ENCODE measurements at regions not wholly inside any gene's neighbourhood (a gene's known extent, or its start where the extent isn't known, plus 50 kb on each side); places are given as distances from the start of the nearest gene placed in this dataset.

DNA sequence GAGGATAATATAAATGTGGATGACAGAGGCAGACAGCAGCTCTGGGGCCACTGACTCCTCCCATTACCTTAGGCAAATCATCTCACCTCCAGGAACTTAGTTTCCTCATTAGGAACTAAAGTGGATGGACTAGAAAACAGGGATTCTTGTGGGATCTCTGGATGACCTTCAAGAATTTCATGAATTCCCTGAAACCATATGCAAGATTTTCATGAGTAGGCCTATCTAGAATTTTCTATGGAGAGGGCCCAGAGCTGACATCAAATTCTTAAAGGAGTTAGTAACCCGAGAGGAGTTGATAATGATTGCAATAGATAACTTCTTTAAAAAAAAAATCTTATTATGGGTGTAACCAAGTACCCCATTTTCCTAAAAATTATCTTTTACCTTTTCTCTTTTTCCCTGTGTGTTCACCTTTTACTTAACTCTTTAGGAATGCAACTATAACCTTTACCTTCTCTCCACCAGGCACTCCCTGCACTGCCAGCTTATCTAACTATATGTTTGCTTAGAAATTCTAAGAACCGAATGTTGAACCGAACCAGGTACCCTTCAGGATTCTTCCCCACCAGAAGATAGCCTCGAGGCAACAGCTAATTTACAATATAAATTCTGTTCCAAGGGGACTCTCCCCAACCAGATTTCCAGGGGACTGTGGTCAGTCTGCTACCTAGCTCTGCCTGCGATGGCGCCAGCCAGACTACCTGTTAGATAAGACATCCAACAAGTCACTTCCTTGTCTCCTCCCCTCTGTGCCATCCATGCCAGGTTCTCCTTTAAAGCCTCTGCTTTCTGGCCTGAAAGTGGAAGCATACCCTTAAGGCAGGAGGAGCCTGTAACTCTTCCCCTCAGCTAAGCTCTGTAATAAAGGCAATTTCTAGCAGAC, 86.0 kb downstream of the GCNT4 start:
- Histone ChIP-seq H3K9me3 (ENCODE audit: low read depth, low read length) (no peaks in the 10 kb centered on the region), H3K9ac (ENCODE audit: insufficient read length) (no peak overlapping the region), H3K4me3 (no peak overlapping the region), H3K27ac (no peak overlapping the region), H3K36me3 (ENCODE audit: insufficient read depth, low read length) (no peaks in the 10 kb centered on the region)
- no peak for DNase-seq (ENCODE audit: low read depth, low spot score)
- TF ChIP-seq POLR2AphosphoS5 (IDR thresholded peaks at IDR 0.05; ENCODE audit: borderline replicate concordance, low read depth, low read length) (no peak), EZH2 (IDR thresholded peaks at IDR 0.05) (no peak), FOXP2 (optimal IDR thresholded peaks at IDR 0.05; ENCODE audit: control extremely low read depth, extremely low read length, insufficient read depth) (no peak)

- DNase-seq (ENCODE audit: low read depth, low spot score), result no peak
- Histone ChIP-seq H3K9me3 (ENCODE audit: low read depth, low read length) (no peaks in the 10 kb centered on the region), H3K4me3 (no peak overlapping the region), H3K27ac (no peak overlapping the region), H3K9ac (ENCODE audit: insufficient read length) (no peak overlapping the region), H3K36me3 (ENCODE audit: insufficient read depth, low read length) (no peaks in the 10 kb centered on the region)
- TF ChIP-seq EZH2 (IDR thresholded peaks at IDR 0.05), result no peak
- no peak for TF ChIP-seq POLR2AphosphoS5 (IDR thresholded peaks at IDR 0.05; ENCODE audit: borderline replicate concordance, low read depth, low read length)
- TF ChIP-seq FOXP2 (optimal IDR thresholded peaks at IDR 0.05; ENCODE audit: control extremely low read depth, extremely low read length, insufficient read depth), result no peak
These were observed 89.0 kb downstream of the GCNT4 start for GRCh38 chr5:74963407-74963806.

- Histone ChIP-seq H3K4me3 (no peak overlapping the region), H3K9ac (ENCODE audit: insufficient read length) (no peak overlapping the region), H3K27ac (no peak overlapping the region), H3K36me3 (ENCODE audit: insufficient read depth, low read length) (no peaks in the 10 kb centered on the region), H3K9me3 (ENCODE audit: low read depth, low read length) (no peaks in the 10 kb centered on the region)
- no peak for DNase-seq (ENCODE audit: low read depth, low spot score)
- TF ChIP-seq FOXP2 (optimal IDR thresholded peaks at IDR 0.05; ENCODE audit: control extremely low read depth, extremely low read length, insufficient read depth), result no peak
- TF ChIP-seq EZH2 (IDR thresholded peaks at IDR 0.05), result no peak
- no peak for TF ChIP-seq POLR2AphosphoS5 (IDR thresholded peaks at IDR 0.05; ENCODE audit: borderline replicate concordance, low read depth, low read length)
These were observed 91.7 kb upstream of the FAM169A start for GRCh38 chr5:74957906-74958305.

DNA sequence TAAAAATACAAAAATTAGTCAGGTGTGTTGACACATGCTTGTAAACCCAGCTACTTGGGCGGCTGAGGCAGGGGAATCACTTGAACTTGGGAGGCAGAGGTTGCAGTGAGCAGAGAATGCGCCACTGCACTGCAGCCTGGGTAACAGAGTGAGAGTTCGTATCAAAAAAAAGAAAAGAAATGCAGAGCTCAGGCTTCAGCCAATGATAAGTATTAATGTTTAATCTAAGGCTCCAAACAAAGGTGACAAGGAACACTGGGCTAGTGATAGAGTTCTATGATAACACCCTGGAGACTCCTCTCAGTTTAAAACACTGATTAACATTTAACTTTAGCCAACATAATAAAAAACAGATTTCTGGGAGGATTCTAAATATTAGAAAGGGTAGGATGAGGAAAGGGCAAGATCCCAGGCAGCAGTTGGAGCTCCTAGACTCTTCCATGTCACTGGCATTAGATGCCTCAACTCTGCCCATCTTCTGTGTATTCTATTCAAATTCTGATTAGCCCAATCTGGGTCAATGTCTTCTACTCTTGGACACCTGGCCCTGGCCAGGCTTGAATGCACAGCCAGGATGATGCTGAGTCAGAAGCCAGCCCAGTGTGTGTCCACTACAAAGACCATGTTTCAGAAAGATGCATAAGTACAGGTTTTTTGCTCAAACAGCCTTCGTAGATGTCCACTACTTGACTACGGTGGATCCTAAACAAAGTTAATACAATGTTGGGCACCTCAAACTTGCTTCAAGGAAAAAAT, 91.0 kb upstream of the FAM169A start:
- Histone ChIP-seq H3K36me3 (ENCODE audit: insufficient read depth, low read length) (no peaks in the 10 kb centered on the region), H3K9me3 (ENCODE audit: low read depth, low read length) (no peaks in the 10 kb centered on the region), H3K27ac (no peak overlapping the region), H3K4me3 (no peak overlapping the region), H3K9ac (ENCODE audit: insufficient read length) (no peak overlapping the region)
- TF ChIP-seq EZH2 (IDR thresholded peaks at IDR 0.05) (no peak), POLR2AphosphoS5 (IDR thresholded peaks at IDR 0.05; ENCODE audit: borderline replicate concordance, low read depth, low read length) (no peak), FOXP2 (optimal IDR thresholded peaks at IDR 0.05; ENCODE audit: control extremely low read depth, extremely low read length, insufficient read depth) (no peak)
- no peak for DNase-seq (ENCODE audit: low read depth, low spot score)

DNA sequence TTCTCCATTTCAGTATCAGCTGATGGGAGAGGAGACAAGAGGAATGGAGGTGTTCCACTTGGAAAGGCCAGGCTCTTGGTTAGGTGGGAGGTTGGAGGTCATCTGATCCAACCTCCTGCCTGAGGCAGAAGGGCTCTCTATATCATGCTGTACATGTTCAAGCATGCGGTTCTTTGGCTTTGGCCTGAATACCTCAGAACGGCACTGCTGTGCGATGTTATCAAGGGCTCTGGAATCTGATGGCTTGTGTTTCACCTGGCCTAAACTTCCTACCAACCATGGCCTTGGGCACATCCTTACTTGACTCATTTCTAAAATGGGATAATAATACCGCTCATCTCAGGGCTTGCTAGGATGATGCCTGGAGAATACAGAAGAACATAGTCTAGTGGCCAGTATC, 90.1 kb upstream of the FAM169A start:
- no peak for DNase-seq (ENCODE audit: low read depth, low spot score)
- Histone ChIP-seq H3K36me3 (ENCODE audit: insufficient read depth, low read length) (no peaks in the 10 kb centered on the region), H3K4me3 (no peak overlapping the region), H3K27ac (no peak overlapping the region), H3K9me3 (ENCODE audit: low read depth, low read length) (no peaks in the 10 kb centered on the region), H3K9ac (ENCODE audit: insufficient read length) (no peak overlapping the region)
- TF ChIP-seq EZH2 (IDR thresholded peaks at IDR 0.05) (no peak), POLR2AphosphoS5 (IDR thresholded peaks at IDR 0.05; ENCODE audit: borderline replicate concordance, low read depth, low read length) (no peak), FOXP2 (optimal IDR thresholded peaks at IDR 0.05; ENCODE audit: control extremely low read depth, extremely low read length, insufficient read depth) (no peak)

DNA sequence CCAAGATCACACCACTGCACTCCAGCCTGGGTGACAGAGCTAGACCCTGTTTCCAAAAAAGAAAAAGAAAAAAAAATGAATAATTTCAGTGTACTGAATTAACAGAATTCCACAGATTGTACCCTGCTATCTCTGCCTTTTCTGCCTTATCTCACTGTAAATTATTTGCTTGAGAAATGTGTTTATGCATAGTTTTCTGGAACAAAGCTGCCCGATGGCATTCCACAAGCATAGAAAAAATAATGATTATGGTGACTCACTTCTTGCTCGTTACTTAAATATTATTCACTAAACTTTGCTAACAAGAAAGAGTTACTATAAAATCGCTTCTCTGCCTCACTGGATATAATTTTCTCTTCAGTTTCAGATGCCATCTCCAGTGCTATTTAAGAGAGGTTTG, 88.7 kb upstream of the FAM169A start:
- H3K4me3 ChIP-seq, result no peak overlapping the region
- no peak for DNase-seq (ENCODE audit: low read depth, low spot score)
- H3K9me3 ChIP-seq (ENCODE audit: low read depth, low read length), result no peaks in the 10 kb centered on the region
- H3K27ac ChIP-seq, result no peak overlapping the region
- H3K36me3 ChIP-seq (ENCODE audit: insufficient read depth, low read length), result no peaks in the 10 kb centered on the region
- no peak overlapping the region for H3K9ac ChIP-seq (ENCODE audit: insufficient read length)
- TF ChIP-seq POLR2AphosphoS5 (IDR thresholded peaks at IDR 0.05; ENCODE audit: borderline replicate concordance, low read depth, low read length) (no peak), FOXP2 (optimal IDR thresholded peaks at IDR 0.05; ENCODE audit: control extremely low read depth, extremely low read length, insufficient read depth) (no peak)

DNA sequence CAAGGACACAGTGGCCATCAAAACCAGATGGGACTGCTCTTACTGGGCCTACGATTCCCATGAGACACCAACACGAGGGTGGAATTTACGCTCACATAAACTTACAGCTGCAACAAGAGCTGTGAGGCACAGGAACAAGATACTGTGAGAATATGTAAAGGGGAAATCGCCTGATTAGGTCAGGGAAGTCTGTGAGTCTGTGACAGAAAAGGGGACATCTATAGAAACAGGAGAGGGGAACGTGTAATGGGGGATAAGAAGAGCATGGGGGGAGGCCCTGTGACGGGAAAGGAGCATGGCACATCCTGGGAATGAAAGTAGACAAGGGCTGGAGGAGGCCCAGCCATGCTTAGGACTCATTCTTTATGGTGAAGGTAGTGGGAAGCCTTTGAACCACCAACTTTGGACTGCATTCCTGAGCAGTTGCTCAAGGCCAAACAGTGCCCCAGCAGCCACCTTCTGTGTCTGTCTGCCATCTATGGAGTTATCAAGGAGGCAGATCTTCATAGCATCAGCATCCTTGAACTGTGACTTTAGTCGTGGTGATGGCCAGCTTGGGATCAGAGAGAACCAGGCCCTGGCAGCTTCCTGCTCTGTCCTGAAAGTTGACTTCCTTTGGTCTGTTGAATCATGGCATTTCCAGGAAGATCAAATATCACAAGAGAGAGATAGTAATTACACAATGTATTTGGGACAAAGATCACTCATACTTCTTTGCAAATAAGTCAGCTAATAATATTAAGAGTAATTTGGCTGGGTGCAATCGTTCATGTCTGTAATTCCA, 87.9 kb upstream of the FAM169A start:
- no peaks in the 10 kb centered on the region for H3K36me3 ChIP-seq (ENCODE audit: insufficient read depth, low read length)
- H3K9me3 ChIP-seq (ENCODE audit: low read depth, low read length), result no peaks in the 10 kb centered on the region
- DNase-seq (ENCODE audit: low read depth, low spot score), result no peak
- no peak overlapping the region for H3K4me3 ChIP-seq
- no peak overlapping the region for H3K9ac ChIP-seq (ENCODE audit: insufficient read length)
- no peak overlapping the region for H3K27ac ChIP-seq
- TF ChIP-seq FOXP2 (optimal IDR thresholded peaks at IDR 0.05; ENCODE audit: control extremely low read depth, extremely low read length, insufficient read depth), result no peak
- TF ChIP-seq EZH2 (IDR thresholded peaks at IDR 0.05), result no peak
- TF ChIP-seq POLR2AphosphoS5 (IDR thresholded peaks at IDR 0.05; ENCODE audit: borderline replicate concordance, low read depth, low read length), result no peak

GRCh38 chr5:74953554-74953936, 87.4 kb upstream of the FAM169A start:
- Histone ChIP-seq H3K36me3 (ENCODE audit: insufficient read depth, low read length) (no peaks in the 10 kb centered on the region), H3K27ac (no peak overlapping the region), H3K9me3 (ENCODE audit: low read depth, low read length) (no peaks in the 10 kb centered on the region), H3K4me3 (no peak overlapping the region), H3K9ac (ENCODE audit: insufficient read length) (no peak overlapping the region)
- TF ChIP-seq FOXP2 (optimal IDR thresholded peaks at IDR 0.05; ENCODE audit: control extremely low read depth, extremely low read length, insufficient read depth) (no peak), EZH2 (IDR thresholded peaks at IDR 0.05) (no peak), POLR2AphosphoS5 (IDR thresholded peaks at IDR 0.05; ENCODE audit: borderline replicate concordance, low read depth, low read length) (no peak)
- no peak for DNase-seq (ENCODE audit: low read depth, low spot score)

Data from SK-N-MC (cell line).